ENCODE measurements at regions not wholly inside any gene's neighbourhood (a gene's known extent, or its start where the extent isn't known, plus 50 kb on each side); places are given as distances from the start of the nearest gene placed in this dataset.

DNA sequence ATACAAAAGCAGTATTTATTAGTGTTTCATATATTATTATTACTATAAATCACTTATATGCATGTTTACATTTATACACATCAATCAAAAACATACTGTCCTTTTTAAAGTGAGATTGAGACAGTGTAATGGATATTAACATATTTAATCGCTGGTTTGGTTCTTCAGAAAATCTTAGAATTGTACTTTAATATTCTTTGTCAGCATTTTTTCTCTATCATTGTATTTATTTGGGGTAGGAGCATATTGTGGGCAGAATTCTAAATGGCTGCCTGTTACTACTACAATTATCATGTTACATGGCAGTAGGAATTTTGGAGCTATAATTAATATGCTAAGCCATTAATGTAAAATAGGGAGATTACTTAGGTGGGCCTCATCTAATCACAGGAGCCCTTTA lies 722.6 kb downstream of the TLR4 start:
- TF ChIP-seq, protein P1, sequence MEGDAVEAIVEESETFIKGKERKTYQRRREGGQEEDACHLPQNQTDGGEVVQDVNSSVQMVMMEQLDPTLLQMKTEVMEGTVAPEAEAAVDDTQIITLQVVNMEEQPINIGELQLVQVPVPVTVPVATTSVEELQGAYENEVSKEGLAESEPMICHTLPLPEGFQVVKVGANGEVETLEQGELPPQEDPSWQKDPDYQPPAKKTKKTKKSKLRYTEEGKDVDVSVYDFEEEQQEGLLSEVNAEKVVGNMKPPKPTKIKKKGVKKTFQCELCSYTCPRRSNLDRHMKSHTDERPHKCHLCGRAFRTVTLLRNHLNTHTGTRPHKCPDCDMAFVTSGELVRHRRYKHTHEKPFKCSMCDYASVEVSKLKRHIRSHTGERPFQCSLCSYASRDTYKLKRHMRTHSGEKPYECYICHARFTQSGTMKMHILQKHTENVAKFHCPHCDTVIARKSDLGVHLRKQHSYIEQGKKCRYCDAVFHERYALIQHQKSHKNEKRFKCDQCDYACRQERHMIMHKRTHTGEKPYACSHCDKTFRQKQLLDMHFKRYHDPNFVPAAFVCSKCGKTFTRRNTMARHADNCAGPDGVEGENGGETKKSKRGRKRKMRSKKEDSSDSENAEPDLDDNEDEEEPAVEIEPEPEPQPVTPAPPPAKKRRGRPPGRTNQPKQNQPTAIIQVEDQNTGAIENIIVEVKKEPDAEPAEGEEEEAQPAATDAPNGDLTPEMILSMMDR (IDR thresholded peaks at IDR 0.05; ENCODE audit: low read length), result no peak
- TF ChIP-seq EZH2 (IDR thresholded peaks at IDR 0.05; ENCODE audit: borderline replicate concordance, low read length), result no peak

Measured in OCI-LY1 (cell line).